ENCODE measurements at regions not wholly inside any gene's neighbourhood (a gene's known extent, or its start where the extent isn't known, plus 50 kb on each side); places are given as distances from the start of the nearest gene placed in this dataset.
"Not testable (repeated sequence)": the region's sequence is repeated elsewhere in the genome, so short reads cannot be mapped to it uniquely, and the experiment has no call there.

DNA sequence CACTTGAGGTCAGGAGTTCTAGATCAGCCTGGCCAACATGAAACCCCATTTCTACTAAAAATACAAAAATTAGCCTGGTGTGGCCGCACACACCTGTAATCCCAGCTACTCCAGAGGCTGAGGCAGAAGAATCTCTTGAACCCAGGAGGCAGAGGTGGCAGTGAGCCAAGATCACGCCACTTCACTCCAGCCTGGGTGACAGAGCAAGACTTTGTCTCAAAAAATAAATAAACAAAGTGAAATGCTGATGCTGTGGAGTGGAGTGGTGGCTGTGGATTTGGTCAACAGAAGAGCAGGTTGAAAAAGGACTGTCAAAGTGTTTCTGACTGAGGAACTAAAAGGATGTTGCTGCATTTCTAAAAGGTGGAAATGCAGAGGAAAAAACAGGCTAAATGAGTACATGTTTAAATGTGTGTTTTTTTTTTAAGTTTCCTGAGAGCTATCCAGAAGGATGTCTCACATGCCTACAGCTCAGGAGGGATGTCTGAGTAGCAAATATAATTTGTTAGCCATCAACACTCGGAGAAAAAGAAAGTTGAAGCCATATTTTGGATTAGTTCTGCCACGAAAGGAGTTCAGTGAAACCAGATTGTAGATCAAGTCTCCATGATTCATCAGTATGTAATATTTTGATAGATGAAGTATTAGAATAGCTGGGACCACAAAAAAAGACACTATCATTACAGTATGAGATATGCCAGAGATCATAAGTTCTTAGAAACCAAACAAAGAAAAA is 621.1 kb upstream of the ADGRB3 start:
- no peak for DNase-seq (ENCODE audit: low spot score)

DNA sequence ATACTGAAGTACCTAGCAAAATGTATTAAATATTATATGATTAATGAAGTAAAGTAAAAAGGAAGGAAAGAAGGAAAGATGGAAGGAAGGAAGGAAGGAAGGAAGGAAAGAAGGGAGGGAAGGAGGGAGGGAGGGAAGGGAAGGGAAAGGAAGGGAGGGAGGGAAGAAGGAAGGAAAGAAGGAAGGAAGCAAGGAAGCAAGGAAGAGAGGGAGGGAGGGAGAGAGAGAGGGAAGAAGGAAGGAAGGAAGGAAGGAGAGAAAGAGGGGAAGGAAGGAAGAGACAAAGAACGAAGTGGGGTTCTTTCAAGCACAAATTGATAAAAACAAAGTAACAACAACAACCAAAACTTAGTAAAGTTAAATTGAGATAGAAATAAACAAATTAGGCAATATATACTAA is 622.3 kb upstream of the ADGRB3 start:
- no peak for DNase-seq (ENCODE audit: low spot score)

DNA sequence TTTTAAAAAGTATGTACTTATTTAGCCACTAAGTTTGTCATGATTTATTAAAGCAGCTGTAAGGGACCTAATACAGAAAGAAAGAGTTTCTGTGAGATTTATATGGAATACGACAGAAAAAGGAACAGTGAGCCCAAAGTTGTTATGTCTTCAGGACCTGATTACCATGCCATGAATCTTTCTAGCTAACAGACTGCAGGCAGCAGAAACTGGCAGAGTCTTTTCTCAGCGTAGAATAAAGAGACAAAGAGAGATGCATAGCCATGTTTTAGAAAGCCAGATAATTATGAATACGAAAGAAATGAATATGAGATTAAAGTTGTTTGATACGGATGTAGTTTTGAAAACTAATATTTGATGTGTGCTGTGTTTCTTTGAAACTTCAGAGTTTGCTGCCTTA is 624.1 kb upstream of the ADGRB3 start:
- no peak for DNase-seq (ENCODE audit: low spot score)

DNA sequence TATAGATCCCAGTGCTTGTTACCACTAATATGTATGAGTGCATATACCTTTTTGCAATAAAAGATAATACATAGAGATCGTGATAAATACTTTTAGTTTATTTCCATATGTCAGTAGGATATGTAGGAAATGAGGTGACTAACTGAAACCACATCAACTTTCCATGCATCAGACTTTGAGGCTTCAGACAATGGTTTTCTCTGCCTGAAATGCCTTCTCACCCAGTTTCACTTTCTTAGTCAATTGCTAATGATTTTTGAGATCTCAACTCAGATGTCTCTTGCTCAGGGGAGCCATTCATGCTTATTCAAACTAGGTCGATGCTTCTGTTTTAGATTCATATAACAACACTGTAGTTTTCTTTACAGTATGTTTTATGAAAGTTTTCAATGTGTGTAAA is 626.6 kb upstream of the ADGRB3 start:
- DNase-seq (ENCODE audit: low spot score): no peak

DNA sequence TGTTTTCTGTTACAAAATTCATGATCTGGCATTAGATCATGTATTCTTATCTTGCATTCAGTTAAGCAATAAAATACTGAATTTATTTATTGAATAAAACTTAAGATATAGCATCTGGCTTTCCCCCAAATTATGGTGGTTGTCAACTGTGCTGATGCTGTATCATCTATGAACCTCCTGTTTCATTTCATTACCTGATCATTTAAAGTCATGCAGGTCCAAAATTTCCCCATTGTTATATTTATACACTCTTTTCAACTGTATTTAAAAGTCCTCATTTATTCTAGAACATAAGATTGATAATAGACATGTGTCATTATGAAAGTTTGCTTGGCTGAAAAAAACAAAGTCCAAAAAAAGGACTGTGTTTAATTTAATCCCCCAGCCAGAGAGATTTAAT is 627.4 kb upstream of the ADGRB3 start:
- DNase-seq (ENCODE audit: low spot score): no peak

GRCh38 chr6:67986694-67987232 is 648.3 kb upstream of the ADGRB3 start:
- no peak for DNase-seq (ENCODE audit: low spot score)

- no peak for DNase-seq (ENCODE audit: low spot score)
These were observed 658.6 kb upstream of the ADGRB3 start for GRCh38 chr6:67976486-67976885.

GRCh38 chr6:67974931-67975330 is 660.2 kb upstream of the ADGRB3 start:
- no peak for DNase-seq (ENCODE audit: low spot score)

GRCh38 chr6:67971812-67972211 is 663.3 kb upstream of the ADGRB3 start:
- DNase-seq (ENCODE audit: low spot score): no peak

DNA sequence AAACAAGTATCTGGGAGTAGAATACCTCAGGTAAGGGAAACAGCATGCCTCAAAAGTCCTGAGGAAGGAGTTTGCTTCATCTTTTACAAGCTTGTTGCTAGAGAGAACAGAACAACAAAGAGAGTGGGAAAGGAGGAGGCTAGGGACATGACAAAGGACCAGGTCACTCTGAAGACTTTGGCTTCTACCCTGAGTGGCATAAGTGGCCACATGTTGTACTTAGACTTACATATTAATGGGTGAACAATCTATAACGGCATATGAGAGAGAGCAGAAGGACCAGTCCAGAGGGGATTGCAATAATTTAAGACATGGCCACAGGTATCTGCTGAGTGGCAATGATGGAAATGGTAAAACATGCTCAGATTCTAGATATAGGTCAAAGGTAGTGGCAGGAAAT is 668.3 kb upstream of the ADGRB3 start:
- no peak for DNase-seq (ENCODE audit: low spot score)

- no peak for DNase-seq (ENCODE audit: low spot score)
These were observed 678.7 kb upstream of the ADGRB3 start for GRCh38 chr6:67956352-67956751.

GRCh38 chr6:67952948-67953347 is 682.1 kb upstream of the ADGRB3 start:
- no peak for DNase-seq (ENCODE audit: low spot score)

DNA sequence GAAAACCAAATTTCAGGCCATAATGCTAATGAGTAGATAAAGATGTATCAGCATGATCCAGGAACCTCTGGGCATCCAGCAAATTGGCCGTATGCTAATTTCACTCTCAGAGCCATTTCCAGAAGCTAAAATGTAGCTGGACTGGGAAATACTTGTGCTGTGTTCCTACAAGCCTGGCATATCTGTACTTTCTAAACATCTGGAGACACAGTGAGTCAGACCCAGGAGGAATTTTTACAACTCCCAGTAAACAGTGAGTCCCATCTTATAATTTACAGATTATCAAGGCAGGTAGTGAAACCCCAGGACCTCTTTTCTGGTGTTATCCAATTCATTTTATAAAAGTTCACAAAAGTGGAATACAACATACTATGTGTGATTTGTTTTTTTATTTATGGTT is 683.0 kb upstream of the ADGRB3 start:
- no peak for DNase-seq (ENCODE audit: low spot score)

- not testable (repeated sequence) for DNase-seq (ENCODE audit: low spot score)
These were observed 687.3 kb upstream of the ADGRB3 start for GRCh38 chr6:67947762-67948161.

- no peak for DNase-seq (ENCODE audit: low spot score)
These were observed 699.1 kb upstream of the ADGRB3 start for GRCh38 chr6:67935976-67936477.

GRCh38 chr6:67933278-67933677 is 701.8 kb upstream of the ADGRB3 start:
- DNase-seq (ENCODE audit: low spot score): no peak

- DNase-seq (ENCODE audit: low spot score): not testable (repeated sequence)
These were observed 712.5 kb upstream of the ADGRB3 start for GRCh38 chr6:67922588-67922987.

DNA sequence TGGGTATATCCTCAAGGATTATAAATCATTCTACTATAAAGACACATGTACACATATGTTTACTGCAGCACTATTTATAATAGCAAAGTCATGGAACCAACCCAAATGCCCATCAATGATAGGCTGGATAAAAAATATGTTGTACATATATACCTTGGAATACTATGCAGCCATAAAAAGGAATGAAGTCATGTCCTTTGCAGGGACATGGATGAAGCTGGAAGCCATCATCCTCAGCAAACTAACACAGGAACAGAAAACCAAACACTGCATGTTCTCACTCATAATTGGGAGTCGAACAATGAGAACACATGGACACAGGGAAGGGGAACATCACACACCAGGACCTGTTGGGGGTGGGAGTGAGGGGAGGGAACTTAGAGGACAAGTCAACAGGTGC is 715.0 kb upstream of the ADGRB3 start:
- not testable (repeated sequence) for DNase-seq (ENCODE audit: low spot score)

DNA sequence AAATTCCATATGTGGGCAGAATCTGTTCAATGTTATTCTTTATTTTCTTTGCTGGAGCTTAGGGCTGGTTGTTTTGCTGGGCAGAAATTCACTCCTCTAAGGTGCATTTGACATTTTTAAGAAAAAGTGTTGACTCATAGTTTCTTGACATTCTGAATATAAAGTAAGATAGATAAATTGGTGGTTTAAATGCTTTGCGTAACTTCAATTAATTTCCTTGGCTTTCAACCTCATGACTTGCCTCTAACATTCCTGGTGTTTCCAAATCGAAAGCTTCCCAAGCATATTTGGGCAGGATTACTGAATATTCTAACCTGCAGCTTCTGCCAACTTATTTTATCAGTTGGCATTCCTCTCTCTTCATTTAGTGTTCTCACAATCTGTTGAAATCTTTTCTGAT is 718.7 kb upstream of the ADGRB3 start:
- DNase-seq (ENCODE audit: low spot score): no peak

DNA sequence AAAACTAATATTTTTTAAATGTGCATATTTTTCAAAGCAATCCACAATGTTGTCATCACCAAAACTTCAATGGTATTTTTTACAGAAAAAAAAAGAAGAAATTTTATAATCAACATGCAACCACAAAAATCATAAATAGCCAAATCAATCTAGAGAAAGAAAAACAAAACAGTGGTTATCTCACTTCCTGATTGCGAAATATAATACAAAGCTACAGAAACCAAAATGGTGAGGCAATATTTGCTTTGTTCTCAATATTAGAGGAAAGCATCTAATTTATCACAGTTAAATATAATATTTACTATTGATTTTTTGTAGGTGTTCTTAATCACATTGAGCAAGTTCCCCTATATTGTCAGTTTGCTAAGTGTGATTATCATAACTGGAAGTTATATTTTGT is 720.7 kb upstream of the ADGRB3 start:
- DNase-seq (ENCODE audit: low spot score): no peak

GRCh38 chr6:67909354-67909753 is 725.7 kb upstream of the ADGRB3 start:
- no peak for DNase-seq (ENCODE audit: low spot score)

DNA sequence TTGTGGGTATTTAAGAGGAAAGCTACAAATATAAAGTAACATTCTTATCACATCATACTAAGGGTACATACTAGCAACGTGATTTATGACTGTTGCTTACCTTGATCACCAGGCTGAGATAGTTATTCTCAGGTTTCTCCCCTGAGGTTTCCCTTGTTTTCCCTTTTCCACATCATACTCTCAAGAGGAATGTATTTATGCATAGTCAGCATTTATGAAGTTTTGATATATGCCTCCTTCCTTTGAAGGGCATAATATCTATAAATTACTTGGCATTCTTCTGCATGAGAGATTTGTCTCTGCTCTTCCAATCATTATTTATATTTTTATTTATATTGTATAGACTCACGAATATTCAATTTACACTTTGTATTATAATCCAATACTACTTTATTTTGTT is 726.7 kb upstream of the ADGRB3 start:
- DNase-seq (ENCODE audit: low spot score): no peak

DNA sequence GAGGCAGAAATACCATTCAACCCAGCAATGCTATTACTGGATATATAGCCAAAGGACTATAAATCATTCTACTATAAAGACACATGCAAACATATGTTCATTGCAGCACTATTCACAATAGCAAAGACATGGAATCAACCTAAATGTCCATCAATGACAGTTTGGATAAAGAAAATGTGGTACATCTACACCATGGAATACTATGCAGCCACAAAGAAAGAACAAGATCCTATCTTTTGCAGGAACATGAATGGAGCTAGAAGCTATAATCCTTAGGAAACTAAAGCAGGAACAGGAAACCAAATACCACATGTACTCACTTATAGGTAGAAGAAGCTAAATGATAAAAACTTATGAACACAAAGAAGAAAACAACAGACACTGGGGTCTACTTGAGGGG is 730.3 kb upstream of the ADGRB3 start:
- not testable (repeated sequence) for DNase-seq (ENCODE audit: low spot score)

GRCh38 chr6:67898875-67899274 is 736.2 kb upstream of the ADGRB3 start:
- no peak for DNase-seq (ENCODE audit: low spot score)

Measured in kidney capillary endothelial cell (primary cell).